ENCODE measurements at regions not wholly inside any gene's neighbourhood (a gene's known extent, or its start where the extent isn't known, plus 50 kb on each side); places are given as distances from the start of the nearest gene placed in this dataset.

- no peak for TF ChIP-seq CTCF (conservative IDR thresholded peaks at IDR 0.05; ENCODE audit: low read depth, low read length)
- no peak for TF ChIP-seq EZH2 (IDR thresholded peaks at IDR 0.05; ENCODE audit: low read length, unreplicated experiment)
- TF ChIP-seq EZH2phosphoT487 (IDR thresholded peaks at IDR 0.05; ENCODE audit: borderline replicate concordance, low read length) = no peak
Observed at GRCh38 chr7:54060643-54061042, 481.5 kb upstream of the VSTM2A start.
